ENCODE measurements at regions not wholly inside any gene's neighbourhood (a gene's known extent, or its start where the extent isn't known, plus 50 kb on each side); places are given as distances from the start of the nearest gene placed in this dataset.

- no peak for TF ChIP-seq ZBTB8A (tag by site-specific recombination; IDR thresholded peaks at IDR 0.05)
Measured at GRCh38 chr9:107547303-107547702, 57.7 kb upstream of the KLF4 start (continued).

- CTCF ChIA-PET, result no interaction called here
- H3K4me1 ChIP-seq (ENCODE audit: control insufficient read depth, insufficient read depth, low read length), result no peaks in the 10 kb centered on the region
- POLR2A ChIA-PET, result no interaction called here
- TF ChIP-seq ZBTB44 (tag by site-specific recombination; IDR thresholded peaks at IDR 0.05), result no peak
- TF ChIP-seq ZNF175 (tag by site-specific recombination; IDR thresholded peaks at IDR 0.05), result no peak
- TF ChIP-seq ZNF140 (tag by site-specific recombination; IDR thresholded peaks at IDR 0.05), result no peak
- no peak for TF ChIP-seq ZNF449 (tag by site-specific recombination; IDR thresholded peaks at IDR 0.05)
- no peak for TF ChIP-seq ZNF239 (tag by site-specific recombination; IDR thresholded peaks at IDR 0.05)
- TF ChIP-seq ZNF514 (tag by site-specific recombination; IDR thresholded peaks at IDR 0.05), result no peak
- no peak for TF ChIP-seq SP3 (tag by site-specific recombination; IDR thresholded peaks at IDR 0.05)
- no peak for TF ChIP-seq ZNF121 (tag by site-specific recombination; IDR thresholded peaks at IDR 0.05)
- TF ChIP-seq, protein P1, sequence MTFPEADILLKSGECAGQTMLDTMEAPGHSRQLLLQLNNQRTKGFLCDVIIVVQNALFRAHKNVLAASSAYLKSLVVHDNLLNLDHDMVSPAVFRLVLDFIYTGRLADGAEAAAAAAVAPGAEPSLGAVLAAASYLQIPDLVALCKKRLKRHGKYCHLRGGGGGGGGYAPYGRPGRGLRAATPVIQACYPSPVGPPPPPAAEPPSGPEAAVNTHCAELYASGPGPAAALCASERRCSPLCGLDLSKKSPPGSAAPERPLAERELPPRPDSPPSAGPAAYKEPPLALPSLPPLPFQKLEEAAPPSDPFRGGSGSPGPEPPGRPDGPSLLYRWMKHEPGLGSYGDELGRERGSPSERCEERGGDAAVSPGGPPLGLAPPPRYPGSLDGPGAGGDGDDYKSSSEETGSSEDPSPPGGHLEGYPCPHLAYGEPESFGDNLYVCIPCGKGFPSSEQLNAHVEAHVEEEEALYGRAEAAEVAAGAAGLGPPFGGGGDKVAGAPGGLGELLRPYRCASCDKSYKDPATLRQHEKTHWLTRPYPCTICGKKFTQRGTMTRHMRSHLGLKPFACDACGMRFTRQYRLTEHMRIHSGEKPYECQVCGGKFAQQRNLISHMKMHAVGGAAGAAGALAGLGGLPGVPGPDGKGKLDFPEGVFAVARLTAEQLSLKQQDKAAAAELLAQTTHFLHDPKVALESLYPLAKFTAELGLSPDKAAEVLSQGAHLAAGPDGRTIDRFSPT (tag by site-specific recombination; IDR thresholded peaks at IDR 0.05), result no peak
- no peak for TF ChIP-seq INSM2 (tag by site-specific recombination; IDR thresholded peaks at IDR 0.05)
- H3K27ac ChIP-seq (ENCODE audit: extremely low read depth, low read depth, low read length), result no peak overlapping the region
- no peaks in the 10 kb centered on the region for H3K36me3 ChIP-seq (ENCODE audit: control insufficient read depth in 2 of 2, insufficient read depth in 1 of 2, low read length in 2 of 2)
- no peak overlapping the region for H3K4me3 ChIP-seq (ENCODE audit: low read depth, low read length)
- H3K9me3 ChIP-seq (ENCODE audit: control insufficient read depth, insufficient read depth, low read depth, low read length), result no peaks in the 10 kb centered on the region
Measured at GRCh38 chr9:107546859-107547258, 57.3 kb upstream of the KLF4 start.

DNA sequence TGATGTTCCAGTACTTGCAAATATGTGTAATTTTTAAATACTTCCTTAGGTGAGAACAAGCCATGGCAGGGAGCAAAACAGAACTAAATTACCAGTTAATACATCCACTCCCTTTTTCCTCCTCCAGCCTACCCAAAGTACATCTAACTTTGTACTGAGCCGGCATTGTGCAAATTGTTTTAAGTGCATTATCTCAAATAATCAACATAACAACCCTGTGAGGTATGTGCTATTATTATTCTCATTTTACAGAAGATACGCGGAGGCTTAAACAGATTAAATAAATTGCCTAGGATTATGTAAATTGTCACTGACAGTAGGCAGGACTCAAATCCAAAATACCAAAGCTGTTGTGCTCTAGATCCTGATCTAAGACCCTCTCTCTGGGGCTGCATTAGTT is 55.5 kb upstream of the KLF4 start:
- Histone ChIP-seq H3K27ac (ENCODE audit: extremely low read depth, low read depth, low read length) (no peak overlapping the region), H3K9me3 (ENCODE audit: control insufficient read depth, insufficient read depth, low read depth, low read length) (no peaks in the 10 kb centered on the region), H3K4me1 (ENCODE audit: control insufficient read depth, insufficient read depth, low read length) (no peaks in the 10 kb centered on the region), H3K36me3 (ENCODE audit: control insufficient read depth in 2 of 2, insufficient read depth in 1 of 2, low read length in 2 of 2) (no peaks in the 10 kb centered on the region), H3K4me3 (ENCODE audit: low read depth, low read length) (no peak overlapping the region)
- no peak for TF ChIP-seq ZNF266 (tag by site-specific recombination; IDR thresholded peaks at IDR 0.05; ENCODE audit: low read depth)
- ChIA-PET CTCF (interaction anchor here (0.6 kb wide), 1 partner anchor 61 kb away, joined by 5 read pairs; no protein-coding TSS in a partner anchor), POLR2A (no interaction called here)

DNA sequence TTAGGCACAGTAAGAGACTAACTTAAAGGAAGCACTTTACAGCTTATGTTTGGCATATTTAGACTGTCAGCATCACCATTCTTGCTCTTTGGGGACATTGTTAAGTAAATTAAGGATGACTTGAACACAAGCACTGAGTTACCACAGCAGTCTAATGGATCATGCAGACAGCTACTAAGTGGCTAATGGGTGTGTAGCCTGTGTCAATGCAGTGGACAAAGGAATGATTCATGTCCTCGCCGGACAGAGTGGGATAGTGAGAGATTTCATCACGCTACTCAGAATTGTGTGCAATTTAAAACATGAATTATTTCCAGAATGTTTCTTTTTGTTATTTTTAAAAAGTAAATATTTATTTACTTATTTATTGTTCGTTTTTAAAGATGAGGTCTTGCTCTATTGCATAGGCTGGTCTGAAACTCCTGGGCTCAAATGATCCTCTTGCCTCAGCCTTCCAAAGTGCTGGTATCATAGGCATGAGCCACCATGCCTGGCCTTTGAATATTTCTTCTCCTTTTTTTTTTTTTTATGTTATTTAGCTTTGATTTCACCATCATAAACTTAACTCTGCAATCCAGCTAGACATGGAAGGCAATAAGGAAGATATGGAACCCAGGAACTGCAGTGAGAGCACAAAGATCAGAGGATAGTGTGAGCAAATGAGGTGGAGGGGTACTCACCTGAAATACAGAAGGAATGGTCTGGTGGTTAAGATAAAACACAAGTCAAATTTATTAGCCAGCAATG is 53.0 kb upstream of the KLF4 start:
- H3K36me3 ChIP-seq (ENCODE audit: control insufficient read depth in 2 of 2, insufficient read depth in 1 of 2, low read length in 2 of 2), result no peaks in the 10 kb centered on the region
- no peaks in the 10 kb centered on the region for H3K4me1 ChIP-seq (ENCODE audit: control insufficient read depth, insufficient read depth, low read length)
- no peak overlapping the region for H3K27ac ChIP-seq (ENCODE audit: extremely low read depth, low read depth, low read length)
- no peak overlapping the region for H3K4me3 ChIP-seq (ENCODE audit: low read depth, low read length)
- H3K9me3 ChIP-seq (ENCODE audit: control insufficient read depth, insufficient read depth, low read depth, low read length), result no peaks in the 10 kb centered on the region
- ChIA-PET CTCF (interaction anchor here (0.7 kb wide), 1 partner anchor 1982 kb away, joined by 9 read pairs; no protein-coding TSS in a partner anchor), POLR2A (no interaction called here)
- no peak for TF ChIP-seq ZNF302 (tag by site-specific recombination; IDR thresholded peaks at IDR 0.05; ENCODE audit: low read depth)
- TF ChIP-seq ZNF248 (tag by site-specific recombination; IDR thresholded peaks at IDR 0.05), result no peak
- no peak for TF ChIP-seq ZNF473 (tag by site-specific recombination; IDR thresholded peaks at IDR 0.05)
- TF ChIP-seq ZNF37A (tag by site-specific recombination; IDR thresholded peaks at IDR 0.05), result no peak
- no peak for TF ChIP-seq ZNF785 (tag by site-specific recombination; IDR thresholded peaks at IDR 0.05)
- TF ChIP-seq ZSCAN30 (tag by site-specific recombination; IDR thresholded peaks at IDR 0.05), result no peak
- no peak for TF ChIP-seq ZBTB48 (tag by site-specific recombination; IDR thresholded peaks at IDR 0.05)
- TF ChIP-seq ZNF792 (tag by site-specific recombination; IDR thresholded peaks at IDR 0.05), result no peak
- TF ChIP-seq ZNF423 (tag by site-specific recombination; IDR thresholded peaks at IDR 0.05), result no peak
- TF ChIP-seq, protein P2, sequence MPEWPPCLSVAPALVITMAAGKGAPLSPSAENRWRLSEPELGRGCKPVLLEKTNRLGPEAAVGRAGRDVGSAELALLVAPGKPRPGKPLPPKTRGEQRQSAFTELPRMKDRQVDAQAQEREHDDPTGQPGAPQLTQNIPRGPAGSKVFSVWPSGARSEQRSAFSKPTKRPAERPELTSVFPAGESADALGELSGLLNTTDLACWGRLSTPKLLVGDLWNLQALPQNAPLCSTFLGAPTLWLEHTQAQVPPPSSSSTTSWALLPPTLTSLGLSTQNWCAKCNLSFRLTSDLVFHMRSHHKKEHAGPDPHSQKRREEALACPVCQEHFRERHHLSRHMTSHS (tag by site-specific recombination; IDR thresholded peaks at IDR 0.05), result no peak
- TF ChIP-seq ZNF658 (tag by site-specific recombination; IDR thresholded peaks at IDR 0.05), result no peak
